Transverse colon (tissue), 3 donors: ENCODE measurements at regions not wholly inside any gene's neighbourhood (a gene's known extent, or its start where the extent isn't known, plus 50 kb on each side); places are given as distances from the start of the nearest gene placed in this dataset.

Experiments
- CTCF ChIP-seq, 5 experiments: fragments of 200-600 bp in 3 of 5; fragments of 450-650 bp in 2 of 5; sonication (generic) in 3 of 5; IDR thresholded peaks; 1 replicate in 2 of 5; 2 replicates in 3 of 5; pipeline ENCODE4 v1.5.1; 2016 to 2017; ENCODE audit warnings: antibody characterized with exemption in 5 of 5, inconsistent platforms in 3 of 5, mild to moderate bottlenecking in 2 of 5, moderate library complexity in 1 of 5
- EP300 ChIP-seq: sonication (generic); formaldehyde crosslinking; IDR thresholded peaks from one replicate; pipeline ENCODE4 v1.6.1; 2017; ENCODE audit warnings: antibody characterized with exemption, low read depth
- POLR2A ChIP-seq: fragments of 450-650 bp; IDR thresholded peaks from one replicate; pipeline ENCODE4 v1.6.1; 2016; ENCODE audit warnings: antibody characterized with exemption, mild to moderate bottlenecking, moderate library complexity

GRCh38 chr12:25362646-25363045, 111.9 kb upstream of the KRAS start:
- no peak for TF ChIP-seq CTCF (IDR thresholded peaks at IDR 0.05)
- TF ChIP-seq POLR2A = no peak
- no peak for TF ChIP-seq EP300
